ENCODE measurements at regions not wholly inside any gene's neighbourhood (a gene's known extent, or its start where the extent isn't known, plus 50 kb on each side); places are given as distances from the start of the nearest gene placed in this dataset.
"Not testable (repeated sequence)": the region's sequence is repeated elsewhere in the genome, so short reads cannot be mapped to it uniquely, and the experiment has no call there.

DNA sequence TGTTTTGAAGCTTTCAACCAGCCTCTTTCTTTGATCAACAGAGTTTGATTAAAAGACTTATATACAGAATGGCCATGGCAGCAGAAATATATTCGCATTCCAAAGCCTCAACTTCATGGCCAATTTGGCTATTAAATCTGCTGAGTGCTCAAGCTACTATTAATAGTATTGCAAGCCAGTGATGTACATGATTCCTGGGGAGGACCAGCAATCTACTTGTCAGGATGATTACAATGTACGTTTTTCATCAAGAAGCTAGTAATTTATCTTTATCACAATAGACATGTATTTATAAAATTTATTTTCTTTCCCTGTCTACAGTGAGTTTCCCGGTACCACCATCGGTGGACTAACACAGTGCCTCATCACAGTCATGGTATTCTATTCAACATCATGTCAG lies 515.5 kb downstream of the AMY1C start:
- no peak overlapping the region for H2AFZ ChIP-seq (ENCODE audit: low read depth, low read length)
- H3K4ac ChIP-seq (ENCODE audit: low read depth in 1 of 2, low read length in 2 of 2) = no peak overlapping the region
- DNase-seq = no peak
- H3K4me3 ChIP-seq (ENCODE audit: insufficient read depth in 1 of 2, low read depth in 1 of 2, low read length in 2 of 2) = no peak overlapping the region
- no peaks in the 10 kb centered on the region for H3K4me1 ChIP-seq (ENCODE audit: control insufficient read depth, insufficient read depth, low read depth, low read length)
- H3K79me1 ChIP-seq (replicated peaks; ENCODE audit: low read length, poor library complexity, severe bottlenecking) = no peaks in the 10 kb centered on the region
- 86% methylated on average over 3 of the region's 4 CpGs for WGBS
- no peak overlapping the region for H2AK5ac ChIP-seq (ENCODE audit: low read length, severe bottlenecking)
- H3K14ac ChIP-seq (ENCODE audit: low read length in 2 of 2) = no peak overlapping the region
- H2BK15ac ChIP-seq (ENCODE audit: low read depth, poor library complexity, severe bottlenecking) = no peak overlapping the region
- H3K23ac ChIP-seq (ENCODE audit: low read length in 2 of 2) = no peak overlapping the region
- H3K36me3 ChIP-seq (ENCODE audit: control insufficient read depth in 1 of 2, insufficient read depth in 2 of 2, low read depth in 1 of 2, low read length in 2 of 2) = no peaks in the 10 kb centered on the region
- H2BK5ac ChIP-seq (ENCODE audit: low read depth, low read length, poor library complexity, severe bottlenecking) = no peak overlapping the region
- no peaks in the 10 kb centered on the region for H3K9me3 ChIP-seq (ENCODE audit: control insufficient read depth, low read length)
- H3K27ac ChIP-seq (ENCODE audit: low read length, poor library complexity, severe bottlenecking) = no peak overlapping the region
- no peak overlapping the region for H4K8ac ChIP-seq (ENCODE audit: low read length)
- H3K27me3 ChIP-seq (ENCODE audit: control insufficient read depth in 1 of 2, insufficient read depth in 1 of 2, low read length in 2 of 2) = no peaks in the 10 kb centered on the region
- no peak overlapping the region for H2BK12ac ChIP-seq (ENCODE audit: low read length in 2 of 2)
- H2BK120ac ChIP-seq (ENCODE audit: low read depth, low read length) = no peak overlapping the region
- no peak overlapping the region for H3K4me2 ChIP-seq (ENCODE audit: low read length, poor library complexity, severe bottlenecking)
- no peak overlapping the region for H4K91ac ChIP-seq (ENCODE audit: low read length)
- H3K18ac ChIP-seq (ENCODE audit: low read depth in 1 of 2, low read length in 2 of 2) = no peak overlapping the region
- H3K9ac ChIP-seq (ENCODE audit: low read length) = no peak overlapping the region

DNA sequence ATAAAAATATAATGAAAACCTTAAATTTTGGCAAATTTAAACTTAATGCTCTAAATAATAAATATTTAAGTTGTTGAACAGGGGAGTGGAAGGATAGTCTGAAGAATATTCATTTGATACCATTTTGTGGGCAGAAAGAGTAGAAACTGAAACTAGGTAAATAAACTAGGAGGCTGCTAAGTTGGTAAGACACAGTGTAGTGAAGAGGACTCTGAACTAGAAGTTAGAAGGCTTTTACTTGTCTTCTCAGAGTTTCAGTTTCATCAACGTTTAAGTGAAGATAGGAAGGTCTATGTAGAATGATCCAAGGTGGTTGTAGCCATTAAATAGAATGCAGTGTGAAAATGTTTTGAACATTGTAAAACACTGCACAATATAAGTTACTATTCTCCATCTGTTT lies 516.9 kb downstream of the AMY1C start:
- H3K9me3 ChIP-seq (ENCODE audit: control insufficient read depth, low read length) = no peaks in the 10 kb centered on the region
- no peak overlapping the region for H2BK12ac ChIP-seq (ENCODE audit: low read length in 2 of 2)
- no peak overlapping the region for H2AFZ ChIP-seq (ENCODE audit: low read depth, low read length)
- H2BK15ac ChIP-seq (ENCODE audit: low read depth, poor library complexity, severe bottlenecking) = no peak overlapping the region
- no peak overlapping the region for H3K18ac ChIP-seq (ENCODE audit: low read depth in 1 of 2, low read length in 2 of 2)
- H3K4ac ChIP-seq (ENCODE audit: low read depth in 1 of 2, low read length in 2 of 2) = no peak overlapping the region
- no peak overlapping the region for H3K27ac ChIP-seq (ENCODE audit: low read length, poor library complexity, severe bottlenecking)
- no peak overlapping the region for H3K4me3 ChIP-seq (ENCODE audit: insufficient read depth in 1 of 2, low read depth in 1 of 2, low read length in 2 of 2)
- H3K36me3 ChIP-seq (ENCODE audit: control insufficient read depth in 1 of 2, insufficient read depth in 2 of 2, low read depth in 1 of 2, low read length in 2 of 2) = no peaks in the 10 kb centered on the region
- no peak overlapping the region for H3K14ac ChIP-seq (ENCODE audit: low read length in 2 of 2)
- H2BK5ac ChIP-seq (ENCODE audit: low read depth, low read length, poor library complexity, severe bottlenecking) = no peak overlapping the region
- H3K4me2 ChIP-seq (ENCODE audit: low read length, poor library complexity, severe bottlenecking) = no peak overlapping the region
- H3K23ac ChIP-seq (ENCODE audit: low read length in 2 of 2) = no peak overlapping the region
- H3K9ac ChIP-seq (ENCODE audit: low read length) = no peak overlapping the region
- no peak overlapping the region for H2BK120ac ChIP-seq (ENCODE audit: low read depth, low read length)
- H4K8ac ChIP-seq (ENCODE audit: low read length) = no peak overlapping the region
- no peak overlapping the region for H4K91ac ChIP-seq (ENCODE audit: low read length)
- DNase-seq = no peak
- no peaks in the 10 kb centered on the region for H3K79me1 ChIP-seq (replicated peaks; ENCODE audit: low read length, poor library complexity, severe bottlenecking)
- H2AK5ac ChIP-seq (ENCODE audit: low read length, severe bottlenecking) = no peak overlapping the region
- H3K4me1 ChIP-seq (ENCODE audit: control insufficient read depth, insufficient read depth, low read depth, low read length) = no peaks in the 10 kb centered on the region
- no peaks in the 10 kb centered on the region for H3K27me3 ChIP-seq (ENCODE audit: control insufficient read depth in 1 of 2, insufficient read depth in 1 of 2, low read length in 2 of 2)
- WGBS = 86% methylated on average over 1 of the region's 1 CpG

- H2BK5ac ChIP-seq (ENCODE audit: low read depth, low read length, poor library complexity, severe bottlenecking); H3K4me2 ChIP-seq (ENCODE audit: low read length, poor library complexity, severe bottlenecking); H4K8ac ChIP-seq (ENCODE audit: low read length); H3K36me3 ChIP-seq (ENCODE audit: control insufficient read depth in 1 of 2, insufficient read depth in 2 of 2, low read depth in 1 of 2, low read length in 2 of 2); H3K4me1 ChIP-seq (ENCODE audit: control insufficient read depth, insufficient read depth, low read depth, low read length); H3K79me1 ChIP-seq (replicated peaks; ENCODE audit: low read length, poor library complexity, severe bottlenecking); H4K91ac ChIP-seq (ENCODE audit: low read length); H2AK5ac ChIP-seq (ENCODE audit: low read length, severe bottlenecking); H3K4me3 ChIP-seq (ENCODE audit: insufficient read depth in 1 of 2, low read depth in 1 of 2, low read length in 2 of 2); H3K18ac ChIP-seq (ENCODE audit: low read depth in 1 of 2, low read length in 2 of 2); DNase-seq; H2AFZ ChIP-seq (ENCODE audit: low read depth, low read length); H3K9me3 ChIP-seq (ENCODE audit: control insufficient read depth, low read length); H2BK15ac ChIP-seq (ENCODE audit: low read depth, poor library complexity, severe bottlenecking); H2BK12ac ChIP-seq (ENCODE audit: low read length in 2 of 2); H2BK120ac ChIP-seq (ENCODE audit: low read depth, low read length); H3K27me3 ChIP-seq (ENCODE audit: control insufficient read depth in 1 of 2, insufficient read depth in 1 of 2, low read length in 2 of 2); H3K9ac ChIP-seq (ENCODE audit: low read length); H3K23ac ChIP-seq (ENCODE audit: low read length in 2 of 2); H3K27ac ChIP-seq (ENCODE audit: low read length, poor library complexity, severe bottlenecking); H3K4ac ChIP-seq (ENCODE audit: low read depth in 1 of 2, low read length in 2 of 2); H3K14ac ChIP-seq (ENCODE audit: low read length in 2 of 2): not testable (repeated sequence)
- 100% methylated on average over 4 of the region's 4 CpGs for WGBS
These were observed 538.6 kb downstream of the AMY1C start for GRCh38 chr1:104288322-104288721.

GRCh38 chr1:104291156-104291555 lies 541.5 kb downstream of the AMY1C start:
- WGBS = no CpG with 5 or more reads among the region's 1 CpG
- no peak for DNase-seq
- Histone ChIP-seq H3K27ac (ENCODE audit: low read length, poor library complexity, severe bottlenecking) (no peak overlapping the region), H2BK12ac (ENCODE audit: low read length in 2 of 2) (no peak overlapping the region), H3K36me3 (ENCODE audit: control insufficient read depth in 1 of 2, insufficient read depth in 2 of 2, low read depth in 1 of 2, low read length in 2 of 2) (no peaks in the 10 kb centered on the region), H4K8ac (ENCODE audit: low read length) (no peak overlapping the region), H3K27me3 (ENCODE audit: control insufficient read depth in 1 of 2, insufficient read depth in 1 of 2, low read length in 2 of 2) (no peaks in the 10 kb centered on the region), H2AK5ac (ENCODE audit: low read length, severe bottlenecking) (no peak overlapping the region), H2BK15ac (ENCODE audit: low read depth, poor library complexity, severe bottlenecking) (no peak overlapping the region), H3K9ac (ENCODE audit: low read length) (no peak overlapping the region), H3K9me3 (ENCODE audit: control insufficient read depth, low read length) (peaks cover 14% of the 10 kb centered on the region), H3K4me3 (ENCODE audit: insufficient read depth in 1 of 2, low read depth in 1 of 2, low read length in 2 of 2) (no peak overlapping the region), H3K4me2 (ENCODE audit: low read length, poor library complexity, severe bottlenecking) (no peak overlapping the region), H2BK5ac (ENCODE audit: low read depth, low read length, poor library complexity, severe bottlenecking) (no peak overlapping the region), H3K79me1 (replicated peaks; ENCODE audit: low read length, poor library complexity, severe bottlenecking) (no peaks in the 10 kb centered on the region), H3K18ac (ENCODE audit: low read depth in 1 of 2, low read length in 2 of 2) (no peak overlapping the region), H4K91ac (ENCODE audit: low read length) (no peak overlapping the region), H3K23ac (ENCODE audit: low read length in 2 of 2) (no peak overlapping the region), H3K4ac (ENCODE audit: low read depth in 1 of 2, low read length in 2 of 2) (no peak overlapping the region), H2BK120ac (ENCODE audit: low read depth, low read length) (no peak overlapping the region), H3K4me1 (ENCODE audit: control insufficient read depth, insufficient read depth, low read depth, low read length) (no peaks in the 10 kb centered on the region), H3K14ac (ENCODE audit: low read length in 2 of 2) (no peak overlapping the region), H2AFZ (ENCODE audit: low read depth, low read length) (no peak overlapping the region)
